ENCODE measurements at regions not wholly inside any gene's neighbourhood (a gene's known extent, or its start where the extent isn't known, plus 50 kb on each side); places are given as distances from the start of the nearest gene placed in this dataset.

DNA sequence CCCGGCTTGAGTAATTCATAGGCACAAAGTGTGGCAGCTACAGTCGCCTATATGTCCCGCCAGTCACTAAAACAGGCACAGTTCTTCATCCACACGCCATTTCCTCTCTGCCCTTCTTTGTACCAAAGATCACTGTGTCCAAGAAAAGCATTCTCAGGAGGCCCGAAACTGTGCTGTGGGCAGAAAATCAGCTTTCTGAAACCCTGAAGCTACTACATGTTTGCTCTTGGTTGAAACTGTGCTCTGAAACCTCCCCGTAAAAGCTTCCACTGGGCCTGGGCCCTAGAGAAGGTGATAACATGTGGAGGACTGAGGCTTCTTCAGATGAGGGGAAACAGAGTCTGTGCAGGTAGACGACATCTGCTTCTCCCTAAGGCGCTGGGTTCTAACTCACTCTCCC lies 75.6 kb upstream of the ID2 start:
- TF ChIP-seq, protein P1, sequence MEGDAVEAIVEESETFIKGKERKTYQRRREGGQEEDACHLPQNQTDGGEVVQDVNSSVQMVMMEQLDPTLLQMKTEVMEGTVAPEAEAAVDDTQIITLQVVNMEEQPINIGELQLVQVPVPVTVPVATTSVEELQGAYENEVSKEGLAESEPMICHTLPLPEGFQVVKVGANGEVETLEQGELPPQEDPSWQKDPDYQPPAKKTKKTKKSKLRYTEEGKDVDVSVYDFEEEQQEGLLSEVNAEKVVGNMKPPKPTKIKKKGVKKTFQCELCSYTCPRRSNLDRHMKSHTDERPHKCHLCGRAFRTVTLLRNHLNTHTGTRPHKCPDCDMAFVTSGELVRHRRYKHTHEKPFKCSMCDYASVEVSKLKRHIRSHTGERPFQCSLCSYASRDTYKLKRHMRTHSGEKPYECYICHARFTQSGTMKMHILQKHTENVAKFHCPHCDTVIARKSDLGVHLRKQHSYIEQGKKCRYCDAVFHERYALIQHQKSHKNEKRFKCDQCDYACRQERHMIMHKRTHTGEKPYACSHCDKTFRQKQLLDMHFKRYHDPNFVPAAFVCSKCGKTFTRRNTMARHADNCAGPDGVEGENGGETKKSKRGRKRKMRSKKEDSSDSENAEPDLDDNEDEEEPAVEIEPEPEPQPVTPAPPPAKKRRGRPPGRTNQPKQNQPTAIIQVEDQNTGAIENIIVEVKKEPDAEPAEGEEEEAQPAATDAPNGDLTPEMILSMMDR (IDR thresholded peaks at IDR 0.05; ENCODE audit: poor library complexity, severe bottlenecking): no peak
- no peak for TF ChIP-seq EP300 (conservative IDR thresholded peaks at IDR 0.05; ENCODE audit: poor library complexity, severe bottlenecking)

Measured in neural cell (in vitro differentiated cells).